ENCODE measurements at regions not wholly inside any gene's neighbourhood (a gene's known extent, or its start where the extent isn't known, plus 50 kb on each side); places are given as distances from the start of the nearest gene placed in this dataset.

GRCh38 chr11:15539645-15540044, 424.9 kb downstream of the INSC start:
- DNase-seq, result no peak

- DNase-seq, result no peak
These were observed 426.4 kb downstream of the INSC start for GRCh38 chr11:15541079-15541478.

- DNase-seq, result no peak
These were observed 429.6 kb downstream of the INSC start for GRCh38 chr11:15544353-15544752.

GRCh38 chr11:15547685-15548084, 433.0 kb downstream of the INSC start:
- DNase-seq, result no peak

- DNase-seq, result no peak
These were observed 437.5 kb downstream of the INSC start for GRCh38 chr11:15551901-15552851.

- DNase-seq, result no peak
These were observed 440.4 kb downstream of the INSC start for GRCh38 chr11:15555161-15555560.

- DNase-seq, result no peak
These were observed 442.9 kb downstream of the INSC start for GRCh38 chr11:15557457-15558230.

GRCh38 chr11:15558513-15559181, 443.9 kb downstream of the INSC start:
- no peak for DNase-seq

- no peak for DNase-seq
These were observed 446.2 kb downstream of the INSC start for GRCh38 chr11:15560689-15561467.

GRCh38 chr11:15562230-15562629, 447.5 kb downstream of the INSC start:
- DNase-seq, result no peak

- DNase-seq, result no peak
These were observed 448.3 kb downstream of the INSC start for GRCh38 chr11:15563054-15563453.

GRCh38 chr11:15565880-15566279, 451.2 kb downstream of the INSC start:
- no peak for DNase-seq

GRCh38 chr11:15568440-15568839, 453.7 kb downstream of the INSC start:
- no peak for DNase-seq

GRCh38 chr11:15569305-15570025, 454.7 kb downstream of the INSC start:
- no peak for DNase-seq

GRCh38 chr11:15575409-15575808, 460.7 kb downstream of the INSC start:
- no peak for DNase-seq

GRCh38 chr11:15576769-15577168, 462.0 kb downstream of the INSC start:
- DNase-seq, result no peak

GRCh38 chr11:15577519-15577918, 462.8 kb downstream of the INSC start:
- no peak for DNase-seq

GRCh38 chr11:15579287-15580001, 464.7 kb downstream of the INSC start:
- DNase-seq, result no peak

GRCh38 chr11:15580056-15580774, 465.5 kb downstream of the INSC start:
- DNase-seq, result no peak

GRCh38 chr11:15580775-15581095, 466.0 kb downstream of the INSC start:
- DNase-seq, result no peak

Measured in renal pelvis (tissue), 1 donor.